ENCODE measurements at regions not wholly inside any gene's neighbourhood (a gene's known extent, or its start where the extent isn't known, plus 50 kb on each side); places are given as distances from the start of the nearest gene placed in this dataset.

GRCh38 chr2:59008950-59009349 is 767.8 kb upstream of the FANCL start:
- DNase-seq = no peak
- Histone ChIP-seq H3K4me1 (ENCODE audit: insufficient read depth) (no peaks in the 10 kb centered on the region), H3K27me3 (no peaks in the 10 kb centered on the region), H3K36me3 (no peaks in the 10 kb centered on the region), H3K9me3 (peaks cover 0 to 3% of the 10 kb centered on the region in 2 donors), H3K27ac (no peak overlapping the region), H3K4me3 (no peak overlapping the region)
- TF ChIP-seq CTCF (IDR thresholded peaks at IDR 0.05) (no peak), POLR2A (IDR thresholded peaks at IDR 0.05) (no peak), EP300 (IDR thresholded peaks at IDR 0.05) (no peak)
- intact Hi-C loops (cut with DNase I) = no loop called here

- no peak for DNase-seq
- WGBS, 3 donors = 73 to 84% (median 79%) methylated on average over 5 of the region's 5 CpGs
- TF ChIP-seq CTCF (IDR thresholded peaks at IDR 0.05) = no peak
- TF ChIP-seq EP300 (IDR thresholded peaks at IDR 0.05) = no peak
- TF ChIP-seq POLR2A (IDR thresholded peaks at IDR 0.05) = no peak
- intact Hi-C loops (cut with DNase I) = no loop called here
- Histone ChIP-seq H3K27me3 (no peaks in the 10 kb centered on the region), H3K27ac (no peak overlapping the region), H3K4me3 (no peak overlapping the region), H3K4me1 (ENCODE audit: insufficient read depth) (no peaks in the 10 kb centered on the region), H3K36me3 (no peaks in the 10 kb centered on the region), H3K9me3 (no peaks in the 10 kb centered on the region)
Measured at GRCh38 chr2:59005836-59006615, 764.9 kb upstream of the FANCL start.

- no peak overlapping the region for H3K4me3 ChIP-seq
- TF ChIP-seq CTCF (IDR thresholded peaks at IDR 0.05) = no peak
- no peak for TF ChIP-seq POLR2A (IDR thresholded peaks at IDR 0.05)
- no peak for TF ChIP-seq EP300 (IDR thresholded peaks at IDR 0.05)
- H3K27ac ChIP-seq = no peak overlapping the region
- no peak for DNase-seq
- intact Hi-C loops (cut with DNase I) = no loop called here
- H3K27me3 ChIP-seq = no peaks in the 10 kb centered on the region
- no peaks in the 10 kb centered on the region for H3K36me3 ChIP-seq
- H3K4me1 ChIP-seq (ENCODE audit: insufficient read depth) = no peaks in the 10 kb centered on the region
- no peaks in the 10 kb centered on the region for H3K9me3 ChIP-seq
Measured at GRCh38 chr2:59004621-59005020, 763.5 kb upstream of the FANCL start.

- H3K27me3 ChIP-seq = no peaks in the 10 kb centered on the region
- H3K4me1 ChIP-seq (ENCODE audit: insufficient read depth) = no peaks in the 10 kb centered on the region
- no peak overlapping the region for H3K4me3 ChIP-seq
- no peak for DNase-seq
- intact Hi-C loops (cut with DNase I) = no loop called here
- H3K27ac ChIP-seq = no peak overlapping the region
- H3K36me3 ChIP-seq = no peaks in the 10 kb centered on the region
- 41 to 45% (median 42%) methylated on average over 2 of the region's 2 CpGs for WGBS, 3 donors
- no peaks in the 10 kb centered on the region for H3K9me3 ChIP-seq
- TF ChIP-seq EP300 (IDR thresholded peaks at IDR 0.05) (no peak), POLR2A (IDR thresholded peaks at IDR 0.05) (no peak), CTCF (IDR thresholded peaks at IDR 0.05) (no peak)
Measured at GRCh38 chr2:59000796-59001195, 759.7 kb upstream of the FANCL start.
